GM18870 (cell line): ENCODE measurements at regions not wholly inside any gene's neighbourhood (a gene's known extent, or its start where the extent isn't known, plus 50 kb on each side); places are given as distances from the start of the nearest gene placed in this dataset.

Experiments
- ATAC-seq: cut with Tn5 transposase; IDR thresholded peaks from one replicate; pipeline ENCODE4 v1.9.1; 2021; ENCODE audit warnings: moderate library complexity; ENCODE audit not compliant: unreplicated experiment

GRCh38 chr6:10305790-10306415 is 109.0 kb downstream of the TFAP2A start:
- no peak for ATAC-seq

DNA sequence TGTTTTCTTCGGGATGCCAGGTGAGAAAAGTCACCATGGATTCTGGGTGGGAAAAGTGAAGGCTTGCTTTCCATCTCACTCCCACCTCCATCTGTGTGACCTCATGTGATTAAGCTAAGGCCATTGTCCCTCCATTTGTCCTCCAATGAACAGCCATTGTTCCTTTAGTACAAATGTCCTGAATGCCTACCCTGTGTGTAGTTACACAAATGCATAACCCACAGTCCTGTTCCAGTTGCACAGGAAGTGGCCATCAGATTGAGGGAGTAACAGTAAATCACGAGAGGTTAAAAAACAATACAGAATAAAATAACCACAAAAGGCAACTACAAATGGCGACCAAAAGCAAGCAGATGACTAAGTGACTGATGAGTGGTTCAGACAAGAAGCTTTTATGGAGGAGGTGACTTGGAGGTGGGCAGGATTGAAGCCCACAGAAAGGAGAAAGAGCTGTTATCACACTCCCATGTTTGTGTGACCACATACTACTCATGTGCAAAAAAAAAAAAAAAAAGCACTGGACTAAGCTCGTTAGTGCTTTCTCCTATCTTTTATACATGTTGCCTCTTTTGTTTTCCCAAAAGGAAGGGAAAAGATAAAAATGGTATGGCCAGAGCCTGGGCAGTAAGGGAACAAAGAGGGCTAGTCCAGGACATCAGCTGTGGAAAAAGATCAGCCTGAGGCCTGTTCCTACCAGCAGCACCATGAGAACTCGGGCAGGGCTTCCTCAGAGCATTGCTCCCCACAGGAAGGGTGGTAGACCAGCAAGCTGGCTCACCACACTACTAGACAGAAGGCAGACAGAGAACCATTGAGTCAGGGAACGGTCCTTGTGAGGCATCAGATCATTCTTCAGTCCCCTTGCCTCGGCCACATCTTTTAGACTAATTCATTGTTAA is 111.0 kb downstream of the TFAP2A start:
- no peak for ATAC-seq

DNA sequence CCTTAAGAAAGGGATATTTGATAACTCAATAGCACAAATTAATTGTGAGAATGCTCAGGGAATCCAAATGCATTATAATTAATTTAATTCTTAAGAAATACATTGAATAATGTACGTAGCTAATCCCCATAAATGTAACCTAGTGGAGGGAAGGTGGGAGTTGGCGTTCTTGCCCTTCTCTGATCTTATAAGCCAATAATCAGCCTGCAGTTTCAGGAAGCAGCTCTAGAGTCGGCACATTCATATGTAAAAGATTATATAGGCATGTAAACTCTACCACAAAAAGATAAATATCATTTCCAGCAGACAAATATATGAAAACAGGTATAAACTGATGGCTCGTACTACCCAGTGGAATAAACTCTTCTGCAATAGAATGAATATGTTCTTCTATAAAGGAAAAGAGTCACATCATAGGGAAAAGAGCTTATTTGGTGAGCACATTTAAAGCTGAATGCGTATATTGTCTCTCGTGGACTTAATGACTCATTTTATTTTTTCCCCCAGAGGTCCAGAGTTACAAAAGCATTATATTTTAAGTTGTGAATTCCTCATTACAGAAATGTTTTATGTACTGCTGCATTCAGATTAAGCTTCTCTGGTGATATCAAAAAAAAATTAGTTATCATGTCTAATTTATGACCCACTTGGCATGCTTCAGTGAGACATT is 112.2 kb downstream of the TFAP2A start:
- no peak for ATAC-seq

- peak; percentile 58 for ATAC-seq
Measured at GRCh38 chr6:10300071-10300470, 114.8 kb downstream of the TFAP2A start.

DNA sequence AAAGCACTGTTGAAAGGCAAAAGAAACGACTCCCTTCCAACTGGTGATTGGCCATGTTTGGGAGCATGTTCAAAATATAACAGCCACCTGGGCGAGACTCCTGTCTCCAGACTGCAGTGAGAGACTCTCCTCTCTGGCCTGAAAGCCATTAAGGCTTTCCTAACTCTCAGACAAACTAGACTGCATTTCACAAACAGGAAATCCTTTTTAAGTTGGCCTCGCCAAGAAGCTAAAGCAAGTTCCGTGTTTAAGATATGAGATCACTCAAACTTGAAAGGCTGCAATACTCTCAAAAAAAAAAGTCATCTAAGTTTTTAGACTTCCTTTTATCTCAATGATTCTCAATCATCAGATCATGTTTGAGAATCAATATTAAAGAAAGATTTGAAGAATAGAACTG is 117.0 kb downstream of the TFAP2A start:
- no peak for ATAC-seq

GRCh38 chr6:10278746-10279145 is 136.1 kb downstream of the TFAP2A start:
- ATAC-seq: no peak

- no peak for ATAC-seq
Measured at GRCh38 chr6:10276660-10277287, 138.1 kb downstream of the TFAP2A start.

GRCh38 chr6:10276106-10276505 is 138.8 kb downstream of the TFAP2A start:
- ATAC-seq: no peak

GRCh38 chr6:10272591-10272990 is 142.3 kb downstream of the TFAP2A start:
- ATAC-seq: no peak

- ATAC-seq: no peak
Measured at GRCh38 chr6:10271982-10272381, 142.9 kb downstream of the TFAP2A start.

- peak; percentile 94 for ATAC-seq
Measured at GRCh38 chr6:10269814-10270472, 144.9 kb downstream of the TFAP2A start.

DNA sequence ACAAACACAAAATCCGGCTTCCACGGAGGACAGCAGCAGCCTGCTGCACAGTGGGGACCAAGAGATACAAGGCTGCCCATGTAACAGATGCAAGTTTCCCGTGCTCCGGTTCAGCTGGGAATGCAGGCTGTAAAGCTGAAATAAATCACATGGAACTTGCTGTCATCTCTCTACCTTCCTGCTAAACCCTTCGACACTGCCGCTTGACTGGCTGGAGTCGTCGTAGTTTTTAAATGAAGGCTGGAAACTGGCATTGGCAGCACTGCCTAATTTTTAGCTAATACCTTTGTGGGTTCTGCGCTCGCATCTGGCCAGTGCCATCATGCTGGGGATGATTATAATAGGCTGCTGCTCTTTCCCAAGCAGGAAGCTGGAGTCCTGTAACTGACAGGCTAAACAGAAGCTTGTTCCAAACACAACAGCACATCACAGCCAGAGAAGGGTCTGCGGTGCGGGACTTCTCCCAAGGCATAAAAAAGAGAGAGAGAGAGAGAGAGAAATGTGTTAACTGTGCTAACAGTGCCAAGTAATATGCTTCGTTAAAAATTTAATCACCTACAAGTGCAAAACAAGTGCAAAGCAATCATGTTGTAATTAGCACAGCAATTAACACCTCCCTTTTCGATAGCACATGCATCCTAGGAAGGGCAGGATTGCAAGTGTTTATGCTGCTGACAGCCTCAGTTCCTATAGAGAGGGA is 146.1 kb downstream of the TFAP2A start:
- ATAC-seq: no peak

DNA sequence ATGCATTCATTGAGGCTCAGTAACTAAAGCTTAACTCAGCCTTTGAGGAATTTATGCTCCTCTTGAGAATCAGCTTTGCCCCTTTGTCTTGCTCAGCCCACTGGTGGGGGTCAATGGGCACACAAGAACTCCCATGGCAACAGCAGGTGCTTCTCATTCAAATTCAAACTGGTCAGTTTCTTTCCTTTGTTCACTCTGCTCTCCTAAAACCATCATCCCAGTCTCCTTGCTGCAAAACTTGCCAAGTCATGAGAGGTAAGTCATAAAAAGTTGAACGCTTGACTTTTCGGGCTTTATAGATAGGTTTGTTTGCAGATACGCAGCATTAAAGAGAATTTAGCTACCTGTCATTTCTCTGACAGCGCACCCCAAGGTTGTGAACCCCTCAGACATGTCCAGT is 146.8 kb downstream of the TFAP2A start:
- no peak for ATAC-seq

DNA sequence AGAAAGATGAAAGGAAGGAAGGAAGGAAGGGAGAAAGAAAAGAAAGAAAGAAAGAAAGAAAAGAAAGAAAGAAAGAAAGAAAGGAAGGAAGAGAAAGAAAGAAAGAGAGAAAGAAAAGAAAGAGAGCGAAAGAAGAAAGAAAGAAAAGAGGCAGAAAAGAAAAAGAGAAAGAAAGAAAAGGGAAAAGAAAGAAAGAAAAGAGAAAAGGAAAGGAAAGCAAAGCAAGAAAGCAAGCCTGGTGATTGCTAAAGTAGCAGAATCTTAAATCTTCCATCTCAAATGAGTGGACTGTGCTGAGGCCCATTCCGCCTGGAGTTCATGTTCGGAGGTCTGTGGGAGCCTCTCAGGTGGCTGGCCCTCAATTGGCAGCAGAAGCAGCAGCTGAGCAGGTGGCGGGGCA is 148.4 kb downstream of the TFAP2A start:
- ATAC-seq: no peak

- ATAC-seq: no peak
Measured at GRCh38 chr6:10266061-10266460, 148.8 kb downstream of the TFAP2A start.

- no peak for ATAC-seq
Measured at GRCh38 chr6:10262505-10262904, 152.4 kb downstream of the TFAP2A start.

DNA sequence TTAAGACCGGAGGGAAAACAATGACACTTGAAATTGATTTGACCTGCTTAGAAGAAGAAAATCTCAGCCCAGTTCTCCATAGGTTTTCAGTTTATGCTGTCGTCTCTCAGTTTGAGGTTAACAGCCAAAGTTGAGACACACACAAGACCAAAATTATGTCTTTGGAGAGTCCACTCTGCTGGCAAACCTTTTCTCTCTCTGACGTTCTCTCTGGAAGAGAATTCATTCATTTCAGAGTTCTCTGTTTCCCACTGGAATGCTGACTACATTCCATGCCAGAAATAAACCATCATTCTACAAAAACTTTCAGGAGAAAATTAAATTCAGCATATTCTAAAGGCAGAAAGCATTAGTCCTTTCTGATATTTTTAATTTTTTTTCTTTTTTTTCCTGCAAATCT is 155.2 kb downstream of the TFAP2A start:
- ATAC-seq: no peak

- ATAC-seq: no peak
Measured at GRCh38 chr6:10258341-10258740, 156.5 kb downstream of the TFAP2A start.

DNA sequence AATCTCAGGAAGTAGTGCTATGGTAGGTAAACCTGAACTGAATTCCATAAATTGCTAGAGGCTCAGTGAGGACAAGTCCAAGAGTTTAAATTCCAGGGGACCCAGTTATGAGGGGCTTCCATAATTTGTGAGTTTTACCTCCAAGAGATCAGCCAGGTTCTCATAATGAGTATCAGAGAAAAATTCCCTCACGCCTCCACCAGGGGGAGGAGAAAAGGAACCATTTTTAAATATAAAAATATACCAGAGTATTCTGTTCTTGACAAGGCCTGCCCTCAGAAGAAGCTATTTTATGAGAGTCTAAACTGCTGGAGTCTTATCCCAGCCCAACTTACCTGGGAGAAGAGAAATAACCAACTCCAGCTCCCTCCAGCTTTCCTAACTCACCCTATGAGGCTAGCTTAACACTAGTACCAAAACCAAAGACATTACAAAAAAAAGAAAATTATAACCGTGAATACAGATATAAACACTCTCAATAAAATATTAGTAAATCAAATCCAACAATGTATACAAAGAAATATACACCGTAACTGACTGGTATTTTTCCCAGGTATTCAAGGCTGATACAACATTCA is 158.7 kb downstream of the TFAP2A start:
- ATAC-seq: no peak

DNA sequence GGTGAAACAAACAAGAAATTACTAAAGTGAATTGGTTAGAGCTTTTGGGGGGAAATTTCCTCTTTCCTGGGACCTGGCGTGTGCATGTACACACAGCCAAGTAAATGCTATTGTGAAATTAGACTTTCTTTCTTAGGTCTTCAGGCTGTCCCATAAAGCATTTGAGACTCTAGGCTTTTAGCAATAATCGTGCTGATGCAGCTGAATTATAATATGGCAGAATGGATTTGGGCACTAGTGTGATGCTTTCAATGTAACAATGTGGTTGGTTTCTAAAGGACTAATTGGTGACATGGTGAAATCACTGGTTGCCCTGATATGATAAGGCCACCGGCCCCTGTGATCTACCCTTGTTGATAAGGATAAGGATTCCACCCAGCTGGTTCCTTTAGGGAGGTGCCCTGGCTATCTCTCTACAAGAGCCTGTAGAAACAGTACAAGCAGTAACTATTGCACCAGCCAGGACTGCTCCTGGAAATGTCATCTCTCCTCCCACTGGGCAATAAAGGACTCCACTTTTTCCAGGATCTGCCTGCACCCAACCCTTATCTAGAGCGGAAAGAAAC is 164.1 kb downstream of the TFAP2A start:
- ATAC-seq: no peak
